ENCODE measurements at regions not wholly inside any gene's neighbourhood (a gene's known extent, or its start where the extent isn't known, plus 50 kb on each side); places are given as distances from the start of the nearest gene placed in this dataset.
"Not testable (repeated sequence)": the region's sequence is repeated elsewhere in the genome, so short reads cannot be mapped to it uniquely, and the experiment has no call there.

- no peak for DNase-seq
These were observed 592.5 kb upstream of the GRIA3 start for GRCh38 chrX:122591546-122591945.

- no peak for DNase-seq
These were observed 587.1 kb upstream of the GRIA3 start for GRCh38 chrX:122596998-122597397.

- DNase-seq = no peak
These were observed 561.3 kb upstream of the GRIA3 start for GRCh38 chrX:122622795-122623194.

GRCh38 chrX:122625239-122625638, 558.8 kb upstream of the GRIA3 start:
- no peak for DNase-seq

GRCh38 chrX:122625821-122626220, 558.3 kb upstream of the GRIA3 start:
- no peak for DNase-seq

- DNase-seq = no peak
These were observed 557.2 kb upstream of the GRIA3 start for GRCh38 chrX:122626871-122627270.

GRCh38 chrX:122641136-122641535, 542.9 kb upstream of the GRIA3 start:
- DNase-seq = no peak

- DNase-seq = no peak
These were observed 542.3 kb upstream of the GRIA3 start for GRCh38 chrX:122641826-122642225.

- not testable (repeated sequence) for DNase-seq
These were observed 528.8 kb upstream of the GRIA3 start for GRCh38 chrX:122655256-122655655.

- DNase-seq = no peak
These were observed 517.5 kb upstream of the GRIA3 start for GRCh38 chrX:122666601-122667000.

GRCh38 chrX:122667667-122668066, 516.4 kb upstream of the GRIA3 start:
- DNase-seq = no peak

- DNase-seq = no peak
These were observed 480.3 kb upstream of the GRIA3 start for GRCh38 chrX:122703762-122704161.

- DNase-seq = no peak
These were observed 444.3 kb upstream of the GRIA3 start for GRCh38 chrX:122739770-122740169.

GRCh38 chrX:122770581-122770980, 413.5 kb upstream of the GRIA3 start:
- no peak for DNase-seq

- DNase-seq = no peak
These were observed 412.1 kb upstream of the GRIA3 start for GRCh38 chrX:122771933-122772332.

GRCh38 chrX:122777766-122778165, 406.3 kb upstream of the GRIA3 start:
- DNase-seq = no peak

- DNase-seq = no peak
These were observed 400.2 kb upstream of the GRIA3 start for GRCh38 chrX:122783918-122784317.

GRCh38 chrX:122787231-122787630, 396.8 kb upstream of the GRIA3 start:
- DNase-seq = no peak

- DNase-seq = no peak
These were observed 395.9 kb upstream of the GRIA3 start for GRCh38 chrX:122788216-122788615.

GRCh38 chrX:122790376-122791095, 393.5 kb upstream of the GRIA3 start:
- no peak for DNase-seq

- no peak for DNase-seq
These were observed 370.2 kb upstream of the GRIA3 start for GRCh38 chrX:122813876-122814275.

- no peak for DNase-seq
These were observed 367.8 kb upstream of the GRIA3 start for GRCh38 chrX:122816288-122816687.

GRCh38 chrX:122817321-122817955, 366.6 kb upstream of the GRIA3 start:
- DNase-seq = no peak

- DNase-seq = no peak
These were observed 366.0 kb upstream of the GRIA3 start for GRCh38 chrX:122818068-122818467.

GRCh38 chrX:122833230-122833629, 350.8 kb upstream of the GRIA3 start:
- no peak for DNase-seq

All from NCI-H187 (cell line).